HepG2 (cell line): ENCODE measurements at regions not wholly inside any gene's neighbourhood (a gene's known extent, or its start where the extent isn't known, plus 50 kb on each side); places are given as distances from the start of the nearest gene placed in this dataset.

Source experiments
- ATAC-seq: fragments of 200-7000 bp; cut with Tn5 transposase; 3 replicates; pipeline ENCODE4 v1.9.1; 2020; ENCODE audit warnings: mild to moderate bottlenecking, moderate library complexity
- BruUV-seq: library from RNA; stranded (reverse); fragments of 400-500 nt; replicated peaks from 2 replicates; lab custom pipeline; 2021; lab: Mats Ljungman, UMichigan
- CTCF ChIA-PET: fragments of 300-600 bp; formaldehyde crosslinking; extraction: SDS; loops from one replicate; lab custom pipeline; 2021; ENCODE audit warnings: low total read pairs, inconsistent platforms, low intra/inter-chr PET ratio; lab: Yijun Ruan, JAX
- POLR2A ChIA-PET: fragments of 350-600 bp; sonication (Branson Sonifier 250); formaldehyde crosslinking; loops from one replicate; lab custom pipeline; 2020; ENCODE audit warnings: antibody characterized with exemption, inconsistent platforms; lab: Yijun Ruan, JAX
- DNase-seq: peaks from one replicate; pipeline ENCODE4 v3.0.0-alpha.2; 2015; ENCODE audit warnings: low spot score
- FAIRE-seq: peaks from 3 replicates; lab custom pipeline; 2011; peaks lifted over from hg19 to GRCh38; lab: Jason Lieb, UNC
- H2AFZ ChIP-seq: one replicate; pipeline ENCODE4 v1.6.1; 2011; ENCODE audit warnings: low read length, inconsistent platforms
- H3K27ac ChIP-seq: fragments of 300-600 bp; 3 replicates; pipeline ENCODE4 v1.8.0; 2011; ENCODE audit warnings: mixed run types, mild to moderate bottlenecking, mixed read lengths, low read length, inconsistent platforms; ENCODE audit not compliant: insufficient read depth; ENCODE audit errors: extremely low read length
- H3K27me3 ChIP-seq, 2 experiments: fragments of 200-600 bp in 1 of 2; 2 replicates in 1 of 2; 3 replicates in 1 of 2; pipeline versions ENCODE4 v1.6.0 to v1.8.0; 2011; ENCODE audit warnings: low read length in 2 of 2, mild to moderate bottlenecking in 2 of 2, moderate library complexity in 2 of 2, inconsistent platforms in 1 of 2; ENCODE audit not compliant: insufficient read depth in 2 of 2, control insufficient read depth in 1 of 2
- H3K36me3 ChIP-seq, 2 experiments: fragments of 200-600 bp in 1 of 2; replicated peaks in 1 of 2; 2 replicates in 1 of 2; 3 replicates in 1 of 2; pipeline versions ENCODE4 v1.5.1 to v1.8.0; 2011; ENCODE audit warnings: low read length in 2 of 2, inconsistent platforms in 1 of 2; ENCODE audit not compliant: insufficient read depth in 2 of 2, control insufficient read depth in 1 of 2
- H3K4me1 ChIP-seq: 2 replicates; pipeline ENCODE4 v1.5.1; 2012; ENCODE audit warnings: low read length, inconsistent platforms; ENCODE audit not compliant: insufficient read depth
- H3K4me2 ChIP-seq: 2 replicates; pipeline ENCODE4 v1.6.0; 2011; ENCODE audit warnings: low read depth, low read length, inconsistent platforms
- H3K4me3 ChIP-seq, 3 experiments: fragments of 200-600 bp in 1 of 3; sonication (generic), shearing (Covaris generic) in 1 of 3; replicated peaks in 1 of 3; 2 replicates each; pipeline ENCODE4 v1.5.1; 2011 to 2016; ENCODE audit warnings: low read length in 3 of 3, inconsistent platforms in 2 of 3, low read depth in 2 of 3, mild to moderate bottlenecking in 2 of 3, control low read depth in 1 of 3, mixed read lengths in 1 of 3; ENCODE audit not compliant: insufficient read depth in 1 of 3
- H3K79me2 ChIP-seq: one replicate; pipeline ENCODE4 v1.6.1; 2011; ENCODE audit warnings: low read length, inconsistent platforms; ENCODE audit not compliant: insufficient read depth
- H3K9ac ChIP-seq: 2 replicates; pipeline ENCODE4 v1.6.0; 2011; ENCODE audit warnings: mild to moderate bottlenecking, low read depth, low read length, inconsistent platforms; ENCODE audit not compliant: insufficient read depth
- H3K9me3 ChIP-seq: 2 replicates; pipeline ENCODE4 v1.5.1; 2012; ENCODE audit warnings: mild to moderate bottlenecking, low read length
- H4K20me1 ChIP-seq: 2 replicates; pipeline ENCODE4 v1.6.0; 2011; ENCODE audit warnings: inconsistent platforms, mild to moderate bottlenecking, low read length, moderate library complexity; ENCODE audit not compliant: insufficient read depth
- BCL3 ChIP-seq: sonication (generic); formaldehyde crosslinking; IDR thresholded peaks from 2 replicates; pipeline ENCODE4 v1.5.1; 2020; ENCODE audit warnings: mild to moderate bottlenecking, missing genetic modification reagents, moderate library complexity
- HNF4G ChIP-seq, 2 experiments: sonication (generic) in 1 of 2; formaldehyde crosslinking in 1 of 2; IDR thresholded peaks; 2 replicates each; pipeline versions ENCODE4 v1.4.0 to v1.6.1; 2011 to 2020; ENCODE audit warnings: borderline replicate concordance in 2 of 2, low read depth in 2 of 2, mild to moderate bottlenecking in 2 of 2, low read length in 1 of 2, missing genetic modification reagents in 1 of 2, moderate library complexity in 1 of 2
- MYC ChIP-seq: sonication (generic); formaldehyde crosslinking; IDR thresholded peaks from 2 replicates; pipeline ENCODE4 v1.9.0; 2021; ENCODE audit warnings: missing genetic modification reagents, borderline replicate concordance
- MYPOP ChIP-seq: sonication (generic); formaldehyde crosslinking; IDR thresholded peaks from 2 replicates; pipeline ENCODE4 v1.8.1; 2023; ENCODE audit warnings: mild to moderate bottlenecking, moderate library complexity, missing genetic modification reagents
- NR2C2 ChIP-seq: sonication (generic); formaldehyde crosslinking; IDR thresholded peaks from 2 replicates; pipeline ENCODE4 v1.4.0; 2020; ENCODE audit warnings: missing genetic modification reagents, mild to moderate bottlenecking, moderate library complexity, borderline replicate concordance
- NRL ChIP-seq: sonication (generic); formaldehyde crosslinking; IDR thresholded peaks from 2 replicates; pipeline ENCODE4 v1.5.0; 2020; ENCODE audit warnings: missing genetic modification reagents, mild to moderate bottlenecking, moderate library complexity, borderline replicate concordance
- POLR2A ChIP-seq, 2 experiments: IDR thresholded peaks; 2 replicates each; pipeline ENCODE4 v1.6.1; 2011; ENCODE audit warnings: low read depth in 2 of 2, low read length in 2 of 2, mild to moderate bottlenecking in 1 of 2, moderate library complexity in 1 of 2; ENCODE audit not compliant: insufficient read depth in 1 of 2
- RXRA ChIP-seq: sonication (generic); formaldehyde crosslinking; IDR thresholded peaks from 2 replicates; pipeline ENCODE4 v1.5.1; 2020; ENCODE audit warnings: missing genetic modification reagents
- TEAD2 ChIP-seq: sonication (generic); formaldehyde crosslinking; IDR thresholded peaks from 2 replicates; pipeline ENCODE4 v1.9.0; 2021; ENCODE audit warnings: missing genetic modification reagents
- TEF ChIP-seq: sonication (generic); formaldehyde crosslinking; IDR thresholded peaks from 2 replicates; pipeline ENCODE4 v1.5.0; 2020; ENCODE audit warnings: missing genetic modification reagents
- ZBTB8A ChIP-seq: sonication (generic); formaldehyde crosslinking; IDR thresholded peaks from 2 replicates; pipeline ENCODE4 v1.4.0; 2020; ENCODE audit warnings: mild to moderate bottlenecking, low read depth, missing genetic modification reagents, borderline replicate concordance
- ZFP36 ChIP-seq: fragments of 150-350 bp; IDR thresholded peaks from 2 replicates; pipeline ENCODE4 v1.6.1; 2018; ENCODE audit warnings: borderline replicate concordance, low read length, low read depth; ENCODE audit not compliant: partially characterized antibody
- ZNF138 ChIP-seq: sonication (generic); formaldehyde crosslinking; IDR thresholded peaks from 2 replicates; pipeline ENCODE4 v1.5.0; 2020; ENCODE audit warnings: mild to moderate bottlenecking, low read depth, missing genetic modification reagents
- ZNF34 ChIP-seq: sonication (generic); formaldehyde crosslinking; IDR thresholded peaks from 2 replicates; pipeline ENCODE4 v1.4.0; 2020; ENCODE audit warnings: mild to moderate bottlenecking, missing genetic modification reagents, borderline replicate concordance
- ZNF510 ChIP-seq: sonication (generic); formaldehyde crosslinking; IDR thresholded peaks from 2 replicates; pipeline ENCODE4 v1.4.0; 2020; ENCODE audit warnings: low read depth, mild to moderate bottlenecking, missing genetic modification reagents
- ZNF652 ChIP-seq: IDR thresholded peaks from 2 replicates; pipeline ENCODE4 v1.6.1; 2016; ENCODE audit warnings: low read depth, borderline replicate concordance
- ZNF720 ChIP-seq: sonication (generic); formaldehyde crosslinking; IDR thresholded peaks from 2 replicates; pipeline ENCODE4 v1.4.0; 2020; ENCODE audit warnings: missing genetic modification reagents
- WGBS: methylation state at CpG from one replicate; pipeline ENCODE4 v1.1.6; 2017; ENCODE audit warnings: low lambda C conversion rate; 5-methylcytosine and 5-hydroxymethylcytosine counted together
- in situ Hi-C: cut with HindIII; loops from 2 replicates; pipeline ENCODE4 v1.10.0; 2017; ENCODE audit warnings: low pct_unique_long_range_greater_than_20kb; ENCODE audit not compliant: extremely low pct_ligation_motif_present
- intact Hi-C: fragments of 100-400 bp; cut with micrococcal nuclease; formaldehyde crosslinking; loops from one replicate; pipeline ENCODE4 v1.10.0; 2022; ENCODE audit not compliant: unreplicated experiment

GRCh38 chr1:4034318-4034887 is 134.3 kb upstream of the C1orf174 start:
- ChIA-PET POLR2A (no interaction called here), CTCF (no interaction called here)
- Histone ChIP-seq H2AFZ (no peak overlapping the region), H4K20me1 (no peaks in the 10 kb centered on the region), H3K27me3 (peaks cover 0 to 6% of the 10 kb centered on the region in 2 experiments; a peak in 2 of 5 replicates), H3K4me3 (no peak overlapping the region), H3K9me3 (no peaks in the 10 kb centered on the region), H3K79me2 (no peaks in the 10 kb centered on the region), H3K4me2 (no peak overlapping the region), H3K9ac (no peak overlapping the region), H3K36me3 (no peaks in the 10 kb centered on the region), H3K4me1 (no peaks in the 10 kb centered on the region), H3K27ac (no peak overlapping the region)
- intact Hi-C loops, result no loop called here
- no peak for ATAC-seq
- 18% methylated on average over 4 of the region's 8 CpGs for WGBS
- BruUV-seq, result no TSS peak
- no peak for DNase-seq
- no peak for FAIRE-seq
- TF ChIP-seq POLR2A (IDR thresholded peaks at IDR 0.05; ENCODE audit: insufficient read depth in 1 of 2, low read depth in 2 of 2, low read length in 2 of 2), result no peak
- TF ChIP-seq ZNF138 (CRISPR knock-in tag), result no peak
- TF ChIP-seq RXRA (CRISPR knock-in tag), result no peak
- no peak for TF ChIP-seq HNF4G (IDR thresholded peaks at IDR 0.05; ENCODE audit: borderline replicate concordance, low read depth, low read length)
- no peak for TF ChIP-seq HNF4G (CRISPR knock-in tag; IDR thresholded peaks at IDR 0.05; ENCODE audit: borderline replicate concordance, low read depth)
- TF ChIP-seq ZNF652 (CRISPR knock-in tag), result no peak
- TF ChIP-seq MYPOP (CRISPR knock-in tag), result no peak
- in situ Hi-C loops, result no loop called here

GRCh38 chr1:4044967-4045366 is 144.9 kb upstream of the C1orf174 start:
- Histone ChIP-seq H3K4me2 (no peak overlapping the region), H3K36me3 (no peaks in the 10 kb centered on the region), H3K27ac (no peak overlapping the region), H3K4me3 (no peak overlapping the region), H3K9ac (no peak overlapping the region), H3K4me1 (no peaks in the 10 kb centered on the region), H3K79me2 (no peaks in the 10 kb centered on the region), H3K27me3 (peaks cover 3 to 23% of the 10 kb centered on the region in 2 experiments; a peak in 4 of 5 replicates), H4K20me1 (no peaks in the 10 kb centered on the region), H3K9me3 (no peaks in the 10 kb centered on the region), H2AFZ (no peak overlapping the region)
- FAIRE-seq (no peak), DNase-seq (no peak), ATAC-seq (no peak)
- no TSS peak for BruUV-seq
- 6% methylated on average over 5 of the region's 5 CpGs for WGBS
- ChIA-PET CTCF (no interaction called here), POLR2A (no interaction called here)
- in situ Hi-C loops (no loop called here), intact Hi-C loops (no loop called here)
- TF ChIP-seq NR2C2 (CRISPR knock-in tag) (no peak), ZNF720 (no peak), ZFP36 (no peak), ZBTB8A (CRISPR knock-in tag) (no peak), NRL (no peak), ZNF510 (no peak), MYC (no peak), BCL3 (CRISPR knock-in tag) (no peak), TEAD2 (CRISPR knock-in tag) (no peak), TEF (CRISPR knock-in tag) (no peak), ZNF34 (CRISPR knock-in tag) (no peak)
